NCI-H1930 (cell line): ENCODE measurements at regions not wholly inside any gene's neighbourhood (a gene's known extent, or its start where the extent isn't known, plus 50 kb on each side); places are given as distances from the start of the nearest gene placed in this dataset.

Experiments
- DNase-seq, 2 experiments: peaks; one replicate each; lab custom pipeline; 2025; lab: John Stamatoyannopoulos, UW

- no peak for DNase-seq
These were observed 185.8 kb upstream of the SOX5 start for GRCh38 chr12:24135158-24135850.

GRCh38 chr12:24134092-24134491 is 184.6 kb upstream of the SOX5 start:
- DNase-seq: no peak

- DNase-seq: peak in 1 of 2 experiments; percentile 34
These were observed 183.9 kb upstream of the SOX5 start for GRCh38 chr12:24133384-24133783.

- DNase-seq: no peak
These were observed 178.7 kb upstream of the SOX5 start for GRCh38 chr12:24127919-24128721.

- DNase-seq: no peak
These were observed 175.8 kb upstream of the SOX5 start for GRCh38 chr12:24125280-24125679.

GRCh38 chr12:24121911-24122310 is 172.4 kb upstream of the SOX5 start:
- DNase-seq: no peak

- no peak for DNase-seq
These were observed 169.2 kb upstream of the SOX5 start for GRCh38 chr12:24118668-24119067.

- no peak for DNase-seq
These were observed 167.1 kb upstream of the SOX5 start for GRCh38 chr12:24116548-24116947.

GRCh38 chr12:24113701-24114100 is 164.2 kb upstream of the SOX5 start:
- DNase-seq: no peak

GRCh38 chr12:24111616-24112015 is 162.1 kb upstream of the SOX5 start:
- DNase-seq: no peak

GRCh38 chr12:24111086-24111485 is 161.6 kb upstream of the SOX5 start:
- no peak for DNase-seq

GRCh38 chr12:24109381-24110039 is 160.0 kb upstream of the SOX5 start:
- no peak for DNase-seq

GRCh38 chr12:24102676-24103075 is 153.2 kb upstream of the SOX5 start:
- DNase-seq: no peak

GRCh38 chr12:24099576-24099975 is 150.1 kb upstream of the SOX5 start:
- DNase-seq: no peak

- no peak for DNase-seq
These were observed 145.8 kb upstream of the SOX5 start for GRCh38 chr12:24095245-24095644.

- no peak for DNase-seq
These were observed 140.0 kb upstream of the SOX5 start for GRCh38 chr12:24089510-24089890.

- no peak for DNase-seq
These were observed 139.5 kb upstream of the SOX5 start for GRCh38 chr12:24088751-24089509.

GRCh38 chr12:24087294-24087693 is 137.8 kb upstream of the SOX5 start:
- no peak for DNase-seq

GRCh38 chr12:24084800-24085199 is 135.3 kb upstream of the SOX5 start:
- DNase-seq: no peak

GRCh38 chr12:24083838-24084237 is 134.4 kb upstream of the SOX5 start:
- no peak for DNase-seq

GRCh38 chr12:24081606-24082005 is 132.1 kb upstream of the SOX5 start:
- peak; percentile 82 to 90 for DNase-seq

GRCh38 chr12:24081092-24081529 is 131.6 kb upstream of the SOX5 start:
- no peak for DNase-seq
